ENCODE measurements at regions not wholly inside any gene's neighbourhood (a gene's known extent, or its start where the extent isn't known, plus 50 kb on each side); places are given as distances from the start of the nearest gene placed in this dataset.
"Not testable (repeated sequence)": the region's sequence is repeated elsewhere in the genome, so short reads cannot be mapped to it uniquely, and the experiment has no call there.

DNA sequence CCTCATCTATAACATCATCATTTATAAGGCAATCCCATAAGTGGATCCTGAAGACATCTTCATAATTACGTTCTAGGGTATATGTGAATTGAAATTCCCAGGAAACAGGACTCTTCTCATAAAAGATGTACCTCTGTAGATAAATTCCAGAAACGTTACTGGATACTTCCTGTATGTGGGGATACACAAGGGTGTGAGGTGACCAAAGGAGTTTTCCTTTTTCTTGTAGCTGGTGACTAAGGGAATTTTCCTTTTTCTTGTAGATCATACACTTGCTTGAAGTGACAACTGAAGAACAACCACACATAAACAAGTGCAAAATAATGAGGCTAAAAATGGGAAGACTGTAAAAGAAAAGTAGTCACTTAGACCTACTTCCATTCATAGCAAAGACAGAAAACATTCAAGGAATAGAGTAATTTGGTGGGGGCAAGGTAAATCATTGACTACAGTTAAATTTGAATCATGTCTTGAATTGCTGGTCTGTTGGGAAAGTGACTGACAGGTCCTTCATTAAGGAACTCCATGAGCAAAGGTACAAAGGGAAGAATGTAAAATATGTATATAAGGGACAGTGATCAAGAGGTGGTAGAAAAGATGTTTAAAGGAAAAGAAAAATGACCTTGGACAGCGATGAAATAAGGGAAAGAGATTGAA lies 53.2 kb upstream of the UBE2E3 start:
- no peak for DNase-seq

DNA sequence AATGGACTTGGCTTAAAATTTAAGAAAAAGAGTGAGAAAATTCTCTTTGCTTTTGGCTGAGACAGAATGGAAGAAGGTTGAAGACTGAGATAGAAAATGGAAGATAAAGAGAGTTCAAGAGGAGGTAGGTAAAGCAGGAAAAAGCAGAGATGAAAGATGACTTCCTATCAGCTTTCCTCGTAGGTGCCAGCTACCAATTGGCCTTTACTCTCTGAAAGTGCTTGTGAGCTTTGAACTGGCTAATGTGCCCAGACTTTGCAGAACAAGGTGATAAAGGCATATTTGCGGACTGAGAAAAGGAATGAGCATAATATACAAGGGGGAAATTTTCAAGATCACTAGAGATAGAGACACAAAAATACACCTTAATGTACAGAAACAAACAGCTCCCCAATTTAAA lies 54.7 kb upstream of the UBE2E3 start:
- no peak for DNase-seq

DNA sequence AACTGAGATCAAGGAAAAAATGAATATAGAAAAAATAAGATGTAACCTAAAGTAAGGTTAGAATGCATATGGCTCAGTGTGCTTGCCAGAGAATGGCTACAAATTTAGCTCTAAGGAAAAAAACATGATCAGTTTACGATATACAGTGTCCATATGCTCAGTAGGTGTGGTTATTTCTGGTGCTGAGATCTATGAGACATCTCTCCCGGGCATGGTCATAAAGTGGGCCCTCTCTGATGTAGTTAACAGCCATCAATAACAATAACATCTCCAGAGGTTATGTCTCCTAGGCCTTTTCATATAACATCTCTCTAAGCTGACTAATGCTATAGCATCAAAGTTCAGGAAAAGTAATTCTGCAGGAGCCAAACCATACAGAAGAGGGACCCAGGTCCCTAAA lies 56.3 kb upstream of the UBE2E3 start:
- no peak for DNase-seq

DNA sequence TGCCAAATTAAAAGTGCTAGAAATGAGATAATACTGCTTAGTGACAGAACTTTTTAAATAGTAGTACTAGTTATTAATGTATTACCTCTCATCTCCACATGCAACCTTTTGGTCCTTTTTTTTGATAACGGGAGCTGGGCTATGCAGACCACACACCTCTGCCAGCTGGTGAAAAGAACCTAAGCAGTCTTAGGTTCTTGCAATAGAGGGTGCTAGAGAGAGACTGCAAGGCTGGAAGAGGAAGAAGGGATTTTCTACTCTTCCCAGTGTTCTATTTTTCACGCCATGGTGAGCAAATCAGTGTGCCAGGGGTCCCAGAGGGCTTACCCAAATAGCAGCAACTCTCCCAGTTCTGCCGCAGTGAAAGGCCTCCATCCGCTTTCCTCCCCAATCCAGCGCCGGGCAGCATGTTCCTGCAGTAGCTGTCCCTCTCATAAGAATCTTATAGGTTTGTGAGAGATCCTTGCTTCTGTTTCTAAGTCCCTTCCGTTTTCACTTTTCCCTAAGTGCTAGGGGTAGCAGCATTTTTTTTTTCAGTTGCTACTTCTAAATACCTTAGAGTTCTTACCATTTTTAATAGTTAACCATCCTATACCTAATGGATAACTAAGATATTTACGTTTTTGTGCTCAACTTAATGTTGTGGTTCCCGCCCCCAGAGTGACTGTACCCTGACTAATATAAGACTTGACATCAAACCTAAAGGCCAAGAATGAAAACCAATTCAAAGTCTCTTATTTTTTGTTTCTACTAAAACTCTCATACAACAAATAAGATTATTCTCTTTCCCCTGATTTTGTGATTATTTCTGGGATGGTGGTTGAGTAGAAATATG lies 69.4 kb upstream of the UBE2E3 start:
- peak; percentile 18 for DNase-seq

DNA sequence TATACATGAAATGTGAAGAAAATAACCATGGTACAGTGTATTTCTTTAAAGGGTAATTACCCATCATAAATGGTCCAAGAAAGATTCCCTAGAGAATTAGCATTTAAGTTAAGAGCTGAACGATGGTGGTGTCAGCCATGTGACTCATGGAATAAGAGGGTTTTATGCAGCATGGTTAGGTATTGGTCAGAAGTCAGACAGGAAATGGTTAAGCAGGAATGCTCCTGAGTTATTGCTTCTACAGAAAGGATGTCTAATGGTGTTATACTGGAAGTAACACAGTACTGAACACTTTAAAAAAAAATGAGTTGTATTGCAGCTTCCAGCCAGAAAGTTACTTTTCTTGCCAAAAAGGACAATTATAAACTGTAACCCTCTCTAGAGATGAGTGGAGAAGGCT lies 72.7 kb upstream of the UBE2E3 start:
- DNase-seq = peak; percentile 4

DNA sequence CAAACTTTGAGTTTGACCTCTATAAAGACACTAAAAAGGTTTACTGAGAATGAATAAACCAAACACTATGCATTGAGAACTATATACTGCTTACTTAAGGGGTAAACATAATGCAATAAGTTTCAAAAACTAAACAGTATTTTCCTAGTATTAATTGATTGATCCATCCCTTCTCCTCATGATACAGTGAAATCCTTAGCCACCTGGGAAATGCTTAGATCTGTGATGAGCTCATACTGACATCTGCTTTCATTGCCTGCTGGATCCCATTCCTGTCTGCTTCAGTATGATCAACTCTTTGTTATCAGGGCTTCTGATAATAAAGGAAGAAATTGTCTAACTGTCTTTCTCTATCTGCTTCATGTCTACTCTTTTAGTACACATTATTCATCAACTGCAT lies 74.9 kb upstream of the UBE2E3 start:
- peak; percentile 7 for DNase-seq

DNA sequence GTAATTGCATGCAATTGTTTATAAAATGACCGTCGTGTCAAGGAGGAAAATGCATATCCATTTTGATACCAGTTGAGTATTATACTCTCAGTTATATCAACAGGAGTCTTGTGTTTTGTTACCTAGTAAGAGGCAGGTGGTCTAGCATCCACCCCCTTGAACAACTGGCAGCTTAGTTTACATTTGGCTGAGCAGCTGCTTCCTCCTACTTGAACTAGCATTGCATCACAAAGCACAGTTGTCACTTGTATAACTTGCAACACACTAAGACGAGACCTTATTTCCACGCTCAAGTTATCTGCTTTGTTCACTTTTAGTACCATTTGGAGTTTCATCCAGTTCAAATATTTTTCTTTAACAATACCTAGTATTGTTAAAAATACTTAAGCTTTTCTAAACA lies 75.4 kb upstream of the UBE2E3 start:
- peak; percentile 42 for DNase-seq

DNA sequence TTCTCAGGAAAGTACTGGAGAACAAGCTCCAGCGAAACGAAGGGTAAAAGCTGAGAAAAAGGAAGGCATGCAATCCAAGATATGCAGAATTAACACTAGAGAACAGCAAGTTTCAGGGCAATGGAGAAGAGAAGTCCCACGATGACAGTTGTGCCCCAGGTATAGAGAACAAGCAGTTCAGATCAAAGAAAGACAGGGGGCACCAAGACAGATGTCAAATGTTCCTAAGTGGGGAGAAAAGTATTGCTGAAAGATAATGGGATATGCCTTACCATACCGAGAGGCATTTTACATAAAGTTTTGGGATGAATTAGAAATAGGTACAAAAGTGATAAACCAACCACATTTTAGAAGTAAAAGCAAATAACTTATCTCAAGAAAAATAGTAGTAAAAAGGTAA lies 79.1 kb upstream of the UBE2E3 start:
- DNase-seq = no peak

DNA sequence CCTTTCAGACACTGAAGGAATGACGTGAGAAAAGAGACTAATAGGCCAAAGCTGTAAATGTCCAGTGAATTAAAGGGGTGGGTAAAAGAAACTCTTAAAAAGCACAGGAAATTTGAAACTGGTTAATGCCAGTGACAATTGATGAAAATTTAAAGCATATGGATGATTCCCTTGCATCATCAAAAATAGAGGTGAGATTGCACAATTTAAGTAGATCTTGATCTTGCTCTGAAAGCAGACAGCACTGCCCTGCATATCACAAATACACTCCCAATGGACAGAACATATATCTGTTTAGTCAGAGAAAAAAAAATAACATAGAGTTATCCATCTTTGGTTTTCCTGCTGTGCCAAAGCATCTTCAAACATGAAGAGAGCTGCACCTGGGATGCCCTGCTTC lies 86.7 kb upstream of the UBE2E3 start:
- DNase-seq = no peak

DNA sequence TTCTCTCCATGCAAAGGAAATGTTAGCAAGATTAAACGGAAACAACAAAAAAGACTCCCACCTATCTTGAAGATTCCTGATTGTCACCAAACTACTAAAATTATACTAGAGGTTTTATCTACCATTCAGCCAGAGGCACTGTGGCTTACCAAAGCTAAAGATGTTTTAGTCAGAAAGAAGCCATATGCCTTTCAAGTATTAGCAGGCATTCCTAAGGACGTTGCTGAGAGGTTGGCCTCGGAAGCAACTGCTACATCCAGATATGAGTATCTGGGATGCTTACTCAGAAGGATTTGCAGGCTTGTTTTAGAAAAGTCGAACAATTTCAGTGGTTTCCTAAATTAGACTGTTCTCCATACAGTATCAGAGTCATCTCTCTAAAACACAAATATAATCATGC lies 88.3 kb upstream of the UBE2E3 start:
- DNase-seq = no peak

DNA sequence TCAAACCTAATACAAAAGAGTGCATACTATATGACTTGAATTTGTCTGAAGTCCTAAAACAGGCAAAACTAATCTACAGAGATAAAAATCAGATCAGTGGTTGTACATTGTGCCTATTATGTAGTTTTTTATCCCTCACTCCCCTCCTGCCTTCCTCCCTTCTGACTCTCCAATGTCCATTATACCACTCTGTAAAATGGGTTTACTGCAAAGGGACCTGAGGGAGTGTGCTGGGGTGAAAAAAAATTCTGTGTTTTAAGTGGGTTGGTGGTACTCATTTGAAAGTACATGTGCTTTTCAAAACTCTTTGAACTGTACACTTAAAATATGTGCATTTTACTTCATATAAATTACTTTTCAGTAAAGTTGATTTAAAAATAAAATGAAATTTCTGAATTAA lies 89.0 kb upstream of the UBE2E3 start:
- no peak for DNase-seq

DNA sequence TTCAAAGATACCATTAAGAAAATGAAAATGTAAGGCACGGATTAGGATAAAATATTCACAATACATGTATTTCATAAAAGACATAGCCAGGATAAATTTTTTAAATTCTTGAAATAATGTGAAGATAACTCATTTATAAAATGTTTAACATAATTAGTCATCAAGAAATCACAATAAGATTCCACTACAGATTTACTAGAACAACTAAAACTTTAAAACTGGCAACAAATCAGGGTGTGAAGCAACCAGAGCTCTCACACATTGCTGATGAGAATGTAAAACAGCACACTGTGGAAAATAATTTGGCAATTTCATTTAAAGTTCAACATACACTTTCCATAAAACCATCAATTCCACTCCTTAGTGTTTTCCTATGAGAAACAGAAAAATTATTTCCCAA lies 89.6 kb upstream of the UBE2E3 start:
- no peak for DNase-seq

DNA sequence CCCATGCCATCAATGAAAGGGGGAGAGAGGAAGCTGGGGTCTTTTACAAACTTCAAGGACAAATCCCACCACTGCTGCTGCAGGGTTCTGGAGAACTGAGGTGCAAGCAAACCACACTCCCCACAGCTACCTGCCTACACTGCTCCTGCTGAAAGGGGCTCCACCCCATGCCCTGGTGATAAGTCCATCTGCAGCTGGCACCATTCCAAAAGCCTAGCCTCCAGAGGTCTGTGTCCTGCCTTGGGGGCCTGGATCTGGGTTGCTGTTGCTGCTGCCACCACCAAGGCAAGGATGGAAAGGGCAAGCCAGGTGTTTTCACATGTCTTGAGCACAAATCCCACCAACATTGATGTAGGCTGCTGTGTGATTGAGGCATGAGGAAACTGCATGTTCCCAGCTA lies 97.4 kb upstream of the UBE2E3 start:
- DNase-seq = peak; percentile 3

DNA sequence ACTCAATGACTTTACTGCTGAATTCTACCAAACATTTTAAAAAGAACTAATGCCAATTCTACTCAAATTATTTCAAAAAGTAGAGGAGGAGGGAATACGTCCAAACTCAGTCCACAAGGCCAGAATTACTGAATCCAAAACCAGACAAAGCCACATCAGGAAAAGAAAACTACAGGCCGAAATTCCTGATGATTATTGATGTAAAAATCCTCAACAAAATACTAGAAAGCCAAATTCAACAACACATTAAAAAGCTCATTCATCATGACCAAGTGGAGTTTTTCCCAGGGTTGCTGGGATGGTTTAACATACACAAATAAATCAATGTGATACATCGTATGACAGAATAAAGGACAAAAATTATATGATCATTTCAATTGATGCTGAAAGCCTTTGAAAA lies 103.9 kb upstream of the UBE2E3 start:
- DNase-seq = no peak

DNA sequence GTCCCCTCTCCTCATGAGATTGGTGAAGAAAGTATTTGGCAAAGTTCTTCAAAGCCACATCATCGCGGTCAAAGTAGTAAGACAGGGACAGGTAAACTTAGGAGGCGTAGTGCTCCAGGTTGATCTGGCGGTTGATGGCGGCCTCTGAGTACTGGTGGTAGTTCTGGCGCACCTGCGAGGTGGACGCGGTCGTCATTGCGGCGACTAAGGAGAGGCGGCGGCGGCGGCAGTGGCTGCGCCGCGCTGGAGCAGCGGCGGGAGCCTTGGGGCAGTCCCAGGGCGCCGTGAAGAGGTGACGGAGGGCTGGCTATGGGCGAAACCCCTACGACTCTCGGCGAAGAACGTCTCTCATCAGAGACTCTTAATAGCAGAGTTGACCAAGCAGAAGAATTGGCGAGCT lies 107.2 kb upstream of the UBE2E3 start:
- no peak for DNase-seq

DNA sequence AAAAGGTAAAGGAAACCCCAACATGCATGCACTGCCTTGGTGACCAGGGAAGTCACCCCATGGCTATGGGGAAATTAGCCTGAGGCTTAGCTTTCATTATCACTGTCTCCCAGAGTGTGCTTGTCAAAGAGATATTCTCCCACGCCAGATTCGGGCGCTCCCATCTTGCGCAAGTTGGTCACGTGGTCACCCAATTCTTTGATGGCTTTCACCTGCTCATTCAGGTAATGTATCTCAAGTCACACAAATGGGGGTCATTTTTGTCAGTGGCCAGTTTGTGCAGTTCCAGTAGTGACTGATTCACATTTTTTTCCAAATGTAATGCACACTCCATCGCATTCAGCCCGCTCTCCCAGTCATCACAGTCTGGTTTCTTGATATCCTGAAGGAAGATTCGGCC lies 107.6 kb upstream of the UBE2E3 start:
- DNase-seq = not testable (repeated sequence)

DNA sequence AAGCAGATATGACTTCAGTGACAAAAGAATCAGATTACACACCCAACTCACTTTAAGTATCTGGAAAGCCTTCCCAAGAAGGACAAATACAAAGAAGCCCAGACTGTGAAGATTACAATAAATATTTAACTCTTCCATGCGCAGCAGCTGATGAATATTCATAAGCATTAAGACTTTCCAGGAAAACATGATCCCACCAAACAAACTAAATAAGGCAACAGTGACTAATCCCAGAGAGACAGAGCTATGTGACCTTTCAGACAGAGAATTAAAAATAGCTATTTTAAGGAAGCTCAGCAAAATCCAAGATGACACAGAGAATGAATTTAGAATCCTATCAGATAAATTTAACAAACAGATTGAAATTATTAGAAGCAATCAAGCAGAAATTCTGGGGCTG lies 108.2 kb upstream of the UBE2E3 start:
- no peak for DNase-seq

DNA sequence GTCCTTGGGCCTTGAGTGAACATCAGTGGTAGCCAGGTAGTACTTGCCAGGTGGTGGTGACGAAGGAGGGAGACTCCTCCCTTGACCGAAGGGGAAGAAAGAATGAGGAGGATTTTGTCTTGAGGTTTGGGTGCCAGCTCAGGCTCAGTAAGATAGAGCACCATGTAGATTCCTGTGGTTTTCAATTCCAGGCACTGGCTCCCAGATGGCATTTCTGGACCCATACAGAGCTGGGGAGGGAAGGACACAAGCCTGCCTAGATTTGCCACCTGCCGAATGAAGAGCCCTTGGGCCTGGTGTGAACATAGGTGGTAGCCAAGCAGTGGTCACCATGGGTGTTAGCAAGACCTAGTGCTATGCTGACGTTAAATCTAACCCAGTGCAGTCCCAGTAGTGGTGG lies 108.8 kb upstream of the UBE2E3 start:
- no peak for DNase-seq

DNA sequence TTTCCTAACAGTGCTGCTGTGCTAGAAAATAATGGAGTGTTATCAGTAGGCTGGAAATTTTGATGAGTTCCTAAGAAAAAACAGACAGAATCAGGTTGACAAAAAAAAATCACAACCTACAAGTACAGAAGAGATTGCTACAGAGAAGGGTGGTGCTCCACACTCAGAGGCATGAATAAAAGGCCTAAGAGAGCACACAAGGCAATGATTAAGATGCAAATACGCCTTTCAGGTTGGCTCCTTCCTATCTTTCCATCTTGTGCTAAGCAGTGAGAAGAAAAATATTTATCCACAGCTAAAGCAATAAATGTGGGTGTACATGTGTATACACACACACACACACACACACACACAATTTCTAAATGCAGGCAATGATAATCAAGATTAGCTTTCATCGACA lies 130.6 kb upstream of the UBE2E3 start:
- DNase-seq = peak; percentile 9

DNA sequence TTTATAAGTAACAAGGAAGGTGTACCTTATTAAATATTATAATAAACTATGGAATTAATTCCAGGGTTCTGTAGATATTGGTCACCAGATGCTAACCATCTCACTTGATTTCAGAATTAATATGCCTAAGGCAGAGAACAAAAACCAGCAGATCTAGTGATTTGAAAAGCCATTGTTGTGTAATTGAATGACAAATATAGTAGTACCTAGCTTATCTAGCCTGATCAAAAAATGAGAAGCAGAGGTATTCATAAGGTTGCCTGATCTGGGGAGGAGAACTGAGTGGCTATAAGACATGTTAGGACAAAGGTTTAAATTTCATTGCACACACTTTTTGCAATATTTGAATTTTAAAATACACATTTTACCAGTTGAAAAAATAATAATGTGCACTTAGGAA lies 132.0 kb upstream of the UBE2E3 start:
- peak; percentile 70 for DNase-seq

DNA sequence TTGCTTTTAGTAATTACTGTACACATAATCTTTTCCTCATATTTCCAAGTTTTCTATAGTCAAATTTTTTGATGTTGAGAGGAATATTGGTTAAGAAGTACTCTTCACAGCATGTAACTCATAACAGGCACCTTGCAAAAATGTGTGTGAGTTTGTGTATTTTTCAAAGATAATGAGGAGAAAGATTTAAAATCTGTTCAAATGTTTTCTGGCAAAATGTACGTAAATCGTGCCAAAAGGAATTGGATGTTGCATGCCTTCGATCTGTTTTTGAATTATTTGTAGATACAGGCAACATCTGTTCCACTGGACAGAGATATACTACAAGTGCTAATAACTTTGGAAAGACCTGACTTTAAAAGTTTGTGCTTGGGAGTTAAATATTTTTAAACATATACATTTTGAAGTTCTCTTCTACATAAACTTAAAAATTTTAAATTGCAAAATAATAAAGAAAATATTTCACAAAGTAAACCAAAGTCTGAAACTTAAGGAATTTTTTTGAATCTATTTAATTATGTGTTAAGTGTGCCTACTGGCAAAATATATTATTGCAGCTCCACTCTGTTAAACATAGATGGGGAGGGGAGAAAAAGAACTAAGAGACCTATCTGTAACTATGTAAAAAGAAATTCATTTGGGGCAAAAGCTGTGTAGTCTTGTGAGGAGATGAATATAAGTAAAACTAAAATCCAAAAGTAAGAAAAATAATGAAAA lies 133.5 kb upstream of the UBE2E3 start:
- peak; percentile 33 for DNase-seq

DNA sequence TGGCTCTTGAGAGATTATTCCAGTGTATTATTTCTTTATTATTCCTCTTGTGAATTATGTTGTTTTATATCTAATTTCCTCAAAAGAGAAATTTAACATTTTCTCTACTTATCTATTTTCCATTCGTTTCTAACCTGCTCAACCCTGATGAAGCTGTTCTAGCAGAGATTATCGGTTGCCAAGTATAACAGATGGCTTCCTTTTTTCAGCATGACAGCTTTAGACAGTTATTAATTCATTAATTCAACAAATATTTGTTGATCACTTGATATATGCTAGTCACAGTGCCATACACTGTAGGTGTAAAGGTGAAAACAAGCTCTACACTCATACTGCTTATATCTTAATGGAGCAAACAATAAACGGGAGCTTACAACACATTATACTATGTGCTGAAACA lies 137.9 kb upstream of the UBE2E3 start:
- DNase-seq = peak; percentile 57

DNA sequence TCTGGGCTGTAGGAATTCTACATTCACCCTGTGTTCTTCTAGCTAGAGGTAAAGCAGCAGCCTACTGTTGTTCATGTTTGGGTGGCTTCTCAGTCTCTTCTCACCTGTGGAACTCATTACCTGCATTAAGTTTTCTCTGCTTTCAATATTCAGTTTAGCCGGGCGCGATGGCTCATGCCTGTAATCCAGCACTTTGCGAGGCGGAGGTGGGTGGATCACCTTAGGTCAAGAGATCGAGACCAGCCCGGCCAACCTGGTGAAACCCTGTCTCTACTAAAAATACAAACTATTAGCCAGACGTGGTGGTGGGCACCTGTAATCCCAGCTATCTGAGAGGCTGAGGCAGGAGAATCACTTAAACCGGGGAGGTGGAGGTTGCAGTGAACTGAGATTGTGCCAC lies 139.8 kb upstream of the UBE2E3 start:
- DNase-seq = no peak

DNA sequence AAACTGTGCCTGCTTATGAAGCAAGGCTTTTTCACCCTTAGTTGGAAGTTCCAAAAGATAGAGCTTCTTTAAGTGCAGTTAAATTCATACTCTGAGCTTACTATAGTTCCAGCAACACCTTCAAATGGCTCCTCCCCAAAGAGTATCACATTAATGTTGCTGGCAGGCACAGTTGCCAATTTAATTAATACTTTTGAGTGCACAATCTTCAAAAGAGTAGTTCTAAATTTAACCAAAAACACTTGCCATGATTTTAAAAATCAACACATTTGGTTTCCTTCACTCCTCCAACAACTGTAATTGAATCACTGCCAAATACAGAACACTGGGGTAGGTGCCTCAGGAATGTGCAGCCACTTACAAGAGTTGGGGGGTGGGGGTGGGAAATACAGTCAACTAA lies 150.6 kb upstream of the UBE2E3 start:
- no peak for DNase-seq
